Gastroesophageal sphincter (tissue), 3 donors: ENCODE measurements at regions not wholly inside any gene's neighbourhood (a gene's known extent, or its start where the extent isn't known, plus 50 kb on each side); places are given as distances from the start of the nearest gene placed in this dataset.

ENCODE experiments used
- CTCF ChIP-seq, 4 experiments: fragments of 200-600 bp in 2 of 4; fragments of 450-650 bp in 2 of 4; sonication (generic) in 1 of 4; IDR thresholded peaks; one replicate each; pipeline ENCODE4 v1.5.1; 2017 to 2019; ENCODE audit warnings: antibody characterized with exemption in 4 of 4, mild to moderate bottlenecking in 2 of 4, moderate library complexity in 2 of 4
- EP300 ChIP-seq: sonication (generic); formaldehyde crosslinking; IDR thresholded peaks from one replicate; pipeline ENCODE4 v1.6.1; 2017; ENCODE audit warnings: antibody characterized with exemption, mild to moderate bottlenecking
- POLR2A ChIP-seq, 2 donors: fragments of 450-650 bp; IDR thresholded peaks; one replicate each; pipeline ENCODE4 v1.6.1; 2017; ENCODE audit warnings: antibody characterized with exemption in 2 of 2, mild to moderate bottlenecking in 2 of 2, moderate library complexity in 1 of 2

GRCh38 chr10:108049668-108050067 is 885.2 kb upstream of the SORCS1 start:
- TF ChIP-seq CTCF (IDR thresholded peaks at IDR 0.05) = no peak
- no peak for TF ChIP-seq POLR2A (IDR thresholded peaks at IDR 0.05)
- no peak for TF ChIP-seq EP300
